Stomach (tissue), 4 donors: ENCODE measurements at regions not wholly inside any gene's neighbourhood (a gene's known extent, or its start where the extent isn't known, plus 50 kb on each side); places are given as distances from the start of the nearest gene placed in this dataset.

Source experiments
- EP300 ChIP-seq: sonication (generic); formaldehyde crosslinking; IDR thresholded peaks from one replicate; pipeline ENCODE4 v1.6.1; 2017; ENCODE audit warnings: antibody characterized with exemption
- POLR2AphosphoS5 ChIP-seq, 3 donors: sonication (generic); formaldehyde crosslinking; IDR thresholded peaks; one replicate each; pipeline ENCODE4 v1.6.1; 2016; ENCODE audit warnings: antibody characterized with exemption in 3 of 3
- TF ChIP-seq, protein P1 (sequence below), 7 experiments: fragments of 450-650 bp in 4 of 7; fragments of 200-600 bp in 3 of 7; sonication (generic) in 3 of 7; IDR thresholded peaks; one replicate each; pipeline ENCODE4 v1.5.1; 2016 to 2019; ENCODE audit warnings: antibody characterized with exemption in 7 of 7, control low read depth in 2 of 7, mild to moderate bottlenecking in 1 of 7

DNA sequence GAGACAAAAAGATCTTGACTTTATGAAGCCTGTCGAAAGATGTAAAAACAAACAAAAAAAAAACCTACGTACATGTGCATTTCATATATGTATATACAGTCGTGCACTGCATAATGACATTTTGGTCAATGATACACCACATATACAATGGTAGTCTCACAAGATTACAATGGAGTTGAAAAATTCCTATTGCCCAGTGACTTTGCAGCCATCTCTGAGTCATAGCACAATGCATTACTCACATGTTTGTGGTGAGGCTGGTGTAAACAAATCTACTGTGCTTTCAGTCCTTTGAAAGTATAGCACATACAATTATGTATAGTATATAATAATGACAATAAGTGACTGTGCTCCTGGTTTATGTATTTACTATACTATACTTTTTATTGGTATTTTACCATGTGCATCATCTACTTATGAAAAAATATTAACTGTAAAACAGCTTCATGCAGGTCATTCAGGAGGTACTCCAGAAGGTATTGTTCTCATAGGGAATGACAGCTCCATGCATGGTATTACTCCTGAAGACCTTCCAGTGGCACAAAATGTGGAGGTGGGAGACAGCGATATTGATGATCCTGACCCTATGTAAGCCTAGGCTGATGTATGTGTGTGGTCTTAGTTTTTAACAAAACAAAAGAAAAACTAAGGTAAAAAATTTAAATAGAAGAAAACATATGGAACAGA, 73.7 kb upstream of the FST start:
- TF ChIP-seq, protein P1, sequence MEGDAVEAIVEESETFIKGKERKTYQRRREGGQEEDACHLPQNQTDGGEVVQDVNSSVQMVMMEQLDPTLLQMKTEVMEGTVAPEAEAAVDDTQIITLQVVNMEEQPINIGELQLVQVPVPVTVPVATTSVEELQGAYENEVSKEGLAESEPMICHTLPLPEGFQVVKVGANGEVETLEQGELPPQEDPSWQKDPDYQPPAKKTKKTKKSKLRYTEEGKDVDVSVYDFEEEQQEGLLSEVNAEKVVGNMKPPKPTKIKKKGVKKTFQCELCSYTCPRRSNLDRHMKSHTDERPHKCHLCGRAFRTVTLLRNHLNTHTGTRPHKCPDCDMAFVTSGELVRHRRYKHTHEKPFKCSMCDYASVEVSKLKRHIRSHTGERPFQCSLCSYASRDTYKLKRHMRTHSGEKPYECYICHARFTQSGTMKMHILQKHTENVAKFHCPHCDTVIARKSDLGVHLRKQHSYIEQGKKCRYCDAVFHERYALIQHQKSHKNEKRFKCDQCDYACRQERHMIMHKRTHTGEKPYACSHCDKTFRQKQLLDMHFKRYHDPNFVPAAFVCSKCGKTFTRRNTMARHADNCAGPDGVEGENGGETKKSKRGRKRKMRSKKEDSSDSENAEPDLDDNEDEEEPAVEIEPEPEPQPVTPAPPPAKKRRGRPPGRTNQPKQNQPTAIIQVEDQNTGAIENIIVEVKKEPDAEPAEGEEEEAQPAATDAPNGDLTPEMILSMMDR (IDR thresholded peaks at IDR 0.05) = no peak
- TF ChIP-seq EP300 = no peak
- TF ChIP-seq POLR2AphosphoS5 (IDR thresholded peaks at IDR 0.05) = no peak
